GM12875 (cell line): ENCODE measurements at regions not wholly inside any gene's neighbourhood (a gene's known extent, or its start where the extent isn't known, plus 50 kb on each side); places are given as distances from the start of the nearest gene placed in this dataset.
"Not testable (repeated sequence)": the region's sequence is repeated elsewhere in the genome, so short reads cannot be mapped to it uniquely, and the experiment has no call there.

Source experiments
- H3K4me3 ChIP-seq: one replicate; pipeline ENCODE4 v1.5.1; 2011; ENCODE audit warnings: low read depth, low read length, control low read depth
- CTCF ChIP-seq: IDR thresholded peaks from 2 replicates; pipeline ENCODE4 v1.5.1; 2011; ENCODE audit warnings: low read depth, mild to moderate bottlenecking, control low read depth, inconsistent platforms, low read length, moderate library complexity, borderline replicate concordance; ENCODE audit not compliant: insufficient read depth

- TF ChIP-seq CTCF = no peak
These were observed 829.0 kb downstream of the TNS3 start for GRCh38 chr7:46752881-46753366.

GRCh38 chr7:46751927-46752723, 829.8 kb downstream of the TNS3 start:
- H3K4me3 ChIP-seq = not testable (repeated sequence)

More at GRCh38 chr7:46752881-46753366, 829.0 kb downstream of the TNS3 start:
- no peak overlapping the region for H3K4me3 ChIP-seq

- no peak for TF ChIP-seq CTCF
- H3K4me3 ChIP-seq = no peak overlapping the region
These were observed 830.4 kb upstream of the IGFBP3 start for GRCh38 chr7:46751471-46751870.

- H3K4me3 ChIP-seq = no peak overlapping the region
- no peak for TF ChIP-seq CTCF
These were observed 829.3 kb upstream of the IGFBP3 start for GRCh38 chr7:46750321-46750865.

GRCh38 chr7:46747869-46748576, 827.0 kb upstream of the IGFBP3 start:
- no peak overlapping the region for H3K4me3 ChIP-seq
- TF ChIP-seq CTCF = no peak

- no peak for TF ChIP-seq CTCF
- no peak overlapping the region for H3K4me3 ChIP-seq
These were observed 825.9 kb upstream of the IGFBP3 start for GRCh38 chr7:46746695-46747687.

- no peak overlapping the region for H3K4me3 ChIP-seq
- no peak for TF ChIP-seq CTCF
These were observed 824.6 kb upstream of the IGFBP3 start for GRCh38 chr7:46745707-46746090.
